GM23248 (cell line): ENCODE measurements at regions not wholly inside any gene's neighbourhood (a gene's known extent, or its start where the extent isn't known, plus 50 kb on each side); places are given as distances from the start of the nearest gene placed in this dataset.

Source experiments
- DNase-seq: peaks from one replicate; pipeline ENCODE4 v3.0.0-alpha.2; 2015
- H2AFZ ChIP-seq: fragments of 200-600 bp; sonication (generic); 2 replicates; pipeline ENCODE4 v1.6.1; 2016; ENCODE audit warnings: antibody characterized with exemption
- H3F3A ChIP-seq: fragments of 200-600 bp; sonication (generic); 2 replicates; pipeline ENCODE4 v1.6.1; 2016; ENCODE audit warnings: mild to moderate bottlenecking, antibody characterized with exemption, mixed run types; ENCODE audit not compliant: insufficient read depth
- H3K27ac ChIP-seq: fragments of 200-600 bp; sonication (generic); 2 replicates; pipeline ENCODE4 v1.5.1; 2016; ENCODE audit warnings: mild to moderate bottlenecking
- H3K27me3 ChIP-seq: fragments of 200-600 bp; sonication (generic); replicated peaks from 2 replicates; pipeline ENCODE4 v1.6.1; 2016; ENCODE audit warnings: mild to moderate bottlenecking; ENCODE audit not compliant: insufficient read depth
- H3K36me3 ChIP-seq: fragments of 200-600 bp; sonication (generic); 2 replicates; pipeline ENCODE4 v1.6.1; 2016; ENCODE audit warnings: low read depth, mild to moderate bottlenecking
- H3K4me1 ChIP-seq: fragments of 200-600 bp; sonication (generic); 2 replicates; pipeline ENCODE4 v1.6.1; 2016; ENCODE audit warnings: mild to moderate bottlenecking; ENCODE audit not compliant: insufficient read depth
- H3K4me2 ChIP-seq: fragments of 200-600 bp; sonication (generic); one replicate; pipeline ENCODE4 v1.6.1; 2016; ENCODE audit warnings: mild to moderate bottlenecking; ENCODE audit not compliant: unreplicated experiment
- H3K4me3 ChIP-seq: fragments of 200-600 bp; sonication (generic); 2 replicates; pipeline ENCODE4 v1.5.1; 2016; ENCODE audit warnings: mild to moderate bottlenecking
- H3K79me2 ChIP-seq: fragments of 200-600 bp; sonication (generic); 2 replicates; pipeline ENCODE4 v1.6.1; 2016; ENCODE audit warnings: mild to moderate bottlenecking; ENCODE audit not compliant: insufficient read depth
- H3K9ac ChIP-seq: fragments of 200-600 bp; sonication (generic); 2 replicates; pipeline ENCODE4 v1.6.1; 2016; ENCODE audit warnings: mild to moderate bottlenecking
- H3K9me2 ChIP-seq: fragments of 200-600 bp; sonication (generic); 2 replicates; pipeline ENCODE4 v1.6.1; 2016; ENCODE audit warnings: mixed run types, mild to moderate bottlenecking, moderate library complexity; ENCODE audit not compliant: insufficient read depth
- H3K9me3 ChIP-seq: fragments of 200-600 bp; sonication (generic); one replicate; pipeline ENCODE4 v1.6.1; 2017; ENCODE audit warnings: low read depth
- H4K20me1 ChIP-seq: fragments of 200-600 bp; sonication (generic); 2 replicates; pipeline ENCODE4 v1.6.0; 2016; ENCODE audit not compliant: insufficient read depth
- EZH2 ChIP-seq: fragments of 200-600 bp; sonication (generic); IDR thresholded peaks from 2 replicates; pipeline ENCODE4 v1.6.1; 2018; ENCODE audit warnings: antibody characterized with exemption, mild to moderate bottlenecking; ENCODE audit not compliant: insufficient read depth, poor library complexity, severe bottlenecking
- EZH2phosphoT487 ChIP-seq: fragments of 200-600 bp; sonication (generic); IDR thresholded peaks from 2 replicates; pipeline ENCODE4 v1.6.1; 2018; ENCODE audit warnings: antibody characterized with exemption, moderate library complexity, mild to moderate bottlenecking, low read depth; ENCODE audit not compliant: insufficient read depth
- WGBS, 2 experiments: methylation state at CpG; one replicate each; pipeline ENCODE4 v1.1.6; 2015 to 2017; ENCODE audit warnings: low lambda C conversion rate in 2 of 2, low coverage in 1 of 2; ENCODE audit errors: missing lambda C conversion rate in 2 of 2; 5-methylcytosine and 5-hydroxymethylcytosine counted together
- in situ Hi-C: fragments of 300-500 bp; cut with MboI; formaldehyde crosslinking; loops from 2 replicates; pipeline ENCODE4 v1.15.0; 2020

DNA sequence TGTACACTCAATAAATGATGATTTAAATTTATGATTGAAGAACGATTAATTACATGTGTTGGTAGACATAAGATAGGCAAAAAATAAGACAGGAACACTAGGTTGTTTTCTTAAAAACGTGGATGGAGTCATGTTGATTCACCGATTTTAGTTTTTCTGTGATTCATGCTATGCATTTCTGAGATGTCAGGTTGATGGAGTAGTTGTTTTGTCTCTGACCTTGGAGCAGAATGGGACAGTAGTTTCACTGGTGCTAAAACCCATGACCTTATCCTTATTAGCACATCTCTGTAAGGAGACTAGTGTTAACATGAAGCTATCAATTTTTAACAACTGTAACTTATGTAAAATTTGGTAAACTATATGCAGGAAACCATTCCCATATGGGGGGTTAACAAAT, 611.6 kb upstream of the FZD8 start:
- TF ChIP-seq EZH2, result no peak
- TF ChIP-seq EZH2phosphoT487, result no peak
- Histone ChIP-seq H3K4me3 (no peak overlapping the region), H2AFZ (no peak overlapping the region), H3K27ac (no peak overlapping the region), H3K9me2 (no peaks in the 10 kb centered on the region), H3K36me3 (no peaks in the 10 kb centered on the region), H3K9me3 (no peaks in the 10 kb centered on the region), H3K79me2 (no peaks in the 10 kb centered on the region), H3F3A (peaks cover 16% of the 10 kb centered on the region; the same call in 1 of the 2 replicates), H3K27me3 (no peaks in the 10 kb centered on the region), H4K20me1 (no peaks in the 10 kb centered on the region), H3K4me1 (peaks cover 24% of the 10 kb centered on the region), H3K9ac (no peak overlapping the region), H3K4me2 (no peak overlapping the region)
- in situ Hi-C loops, result no loop called here
- DNase-seq, result peak; percentile 15
- 60 to 61% methylated on average over 3 of the region's 3 CpGs for whole genome bisulfite sequencing, 2 experiments

DNA sequence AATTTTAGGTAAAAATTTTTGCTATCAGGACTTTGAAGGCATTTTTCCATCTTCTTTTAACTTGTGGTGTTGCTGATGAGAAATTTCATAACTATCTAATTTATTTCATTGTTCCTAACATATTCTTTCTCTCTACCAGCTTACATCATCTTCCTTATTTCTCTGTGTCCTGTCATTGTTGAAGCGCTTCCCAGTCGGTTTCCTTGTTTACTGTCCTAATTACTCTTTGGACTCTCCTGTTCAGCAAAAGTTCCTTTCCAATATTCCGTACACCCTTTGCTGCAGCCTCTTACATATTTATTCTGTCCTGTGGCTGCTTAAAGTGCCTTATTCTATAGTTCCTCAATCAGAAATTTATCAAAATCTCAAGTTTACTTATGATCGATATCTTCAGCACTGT, 609.0 kb upstream of the FZD8 start:
- Histone ChIP-seq H3K9me2 (no peaks in the 10 kb centered on the region), H3K79me2 (no peaks in the 10 kb centered on the region), H2AFZ (no peak overlapping the region), H3K4me1 (peaks cover 22% of the 10 kb centered on the region), H4K20me1 (no peaks in the 10 kb centered on the region), H3K27ac (no peak overlapping the region), H3K9ac (no peak overlapping the region), H3K27me3 (no peaks in the 10 kb centered on the region), H3F3A (peaks cover 10% of the 10 kb centered on the region; the same call in 1 of the 2 replicates), H3K36me3 (no peaks in the 10 kb centered on the region), H3K9me3 (no peaks in the 10 kb centered on the region), H3K4me3 (no peak overlapping the region), H3K4me2 (no peak overlapping the region)
- no peak for DNase-seq
- in situ Hi-C loops, result no loop called here
- no peak for TF ChIP-seq EZH2
- TF ChIP-seq EZH2phosphoT487, result no peak
- 90% methylated on average over 4 of the region's 4 CpGs for WGBS, 2 experiments

DNA sequence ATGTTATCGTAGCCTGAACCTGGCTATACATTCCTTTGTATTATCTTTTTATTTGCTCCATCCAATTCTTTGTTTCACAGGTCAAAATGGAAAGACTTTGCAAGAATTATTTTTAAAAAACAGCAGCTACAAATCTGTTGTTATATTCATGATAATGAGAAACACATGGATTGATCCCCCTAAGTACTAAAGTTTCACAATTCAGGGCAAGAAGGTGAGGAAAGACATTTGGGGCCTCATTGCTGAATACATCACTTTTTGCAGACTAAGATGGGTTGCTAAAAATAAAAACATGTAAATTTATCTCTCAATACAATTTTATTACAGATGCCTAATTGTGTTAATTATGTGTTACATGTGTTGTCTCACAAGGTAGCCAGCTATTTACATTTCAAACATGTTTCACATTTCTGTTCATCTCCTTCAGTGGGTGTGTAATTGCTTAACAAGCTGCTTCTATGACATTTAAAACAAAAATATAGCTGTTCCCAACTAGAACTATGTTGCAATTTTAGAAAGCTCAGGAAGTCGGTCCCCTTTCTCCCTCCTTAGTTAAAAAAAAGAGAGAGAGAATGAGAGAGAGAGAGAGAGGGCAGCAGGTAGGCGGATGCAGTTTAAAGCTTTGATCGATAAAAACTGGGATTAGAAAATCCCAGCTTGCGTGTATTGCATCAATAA, 606.3 kb upstream of the FZD8 start:
- Histone ChIP-seq H3F3A (0 out of 2 replicates have a peak, but pooled peaks cover under 1% of the 10 kb centered on the region), H3K9me3 (no peaks in the 10 kb centered on the region), H3K4me1 (peaks cover 11% of the 10 kb centered on the region; the same call in 1 of the 2 replicates), H3K27ac (no peak overlapping the region), H3K36me3 (no peaks in the 10 kb centered on the region), H4K20me1 (no peaks in the 10 kb centered on the region), H3K9me2 (no peaks in the 10 kb centered on the region), H3K4me3 (no peak overlapping the region), H3K27me3 (no peaks in the 10 kb centered on the region), H3K4me2 (no peak overlapping the region), H3K79me2 (no peaks in the 10 kb centered on the region), H2AFZ (0 out of 2 replicates have a peak overlapping the region, but pooled peaks have one; percentile 2), H3K9ac (no peak overlapping the region)
- in situ Hi-C loops, result no loop called here
- TF ChIP-seq EZH2 (no peak), EZH2phosphoT487 (no peak)
- DNase-seq, result peak; percentile 35
- WGBS, 2 experiments, result 65 to 75% methylated on average over 5 of the region's 5 CpGs

DNA sequence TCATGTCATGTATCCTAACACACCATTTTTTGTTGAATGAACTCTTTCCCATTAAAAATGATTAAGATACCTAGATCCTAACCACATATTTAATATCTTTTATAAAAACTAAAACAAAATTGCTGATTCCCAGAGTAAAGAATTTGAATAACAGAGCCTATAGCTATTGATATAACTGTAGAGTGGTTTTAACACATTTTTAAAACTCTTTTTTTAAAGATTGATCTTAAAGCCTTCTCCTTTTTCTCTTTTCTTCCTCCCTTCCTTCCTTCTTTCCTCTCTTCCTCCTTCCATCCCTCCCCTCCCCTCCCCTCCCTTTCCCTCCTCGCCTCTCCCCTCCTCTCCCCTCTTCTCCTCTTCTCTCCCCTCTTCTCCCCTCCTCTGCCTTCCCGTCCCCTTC, 605.4 kb upstream of the FZD8 start:
- Histone ChIP-seq H3F3A (no peaks in the 10 kb centered on the region), H3K4me2 (no peak overlapping the region), H3K27me3 (no peaks in the 10 kb centered on the region), H3K9me2 (no peaks in the 10 kb centered on the region), H3K4me3 (no peak overlapping the region), H3K36me3 (no peaks in the 10 kb centered on the region), H3K79me2 (no peaks in the 10 kb centered on the region), H3K27ac (no peak overlapping the region), H3K4me1 (peaks cover 11% of the 10 kb centered on the region; the same call in 1 of the 2 replicates), H3K9me3 (no peaks in the 10 kb centered on the region), H3K9ac (no peak overlapping the region), H4K20me1 (no peaks in the 10 kb centered on the region), H2AFZ (no peak overlapping the region)
- 42 to 80% methylated on average over 1 to 2 of the region's 2 CpGs for whole genome bisulfite sequencing, 2 experiments
- no peak for TF ChIP-seq EZH2
- no peak for TF ChIP-seq EZH2phosphoT487
- no peak for DNase-seq
- in situ Hi-C loops, result no loop called here
